Superior temporal gyrus (tissue), 1 donor: ENCODE measurements at regions not wholly inside any gene's neighbourhood (a gene's known extent, or its start where the extent isn't known, plus 50 kb on each side); places are given as distances from the start of the nearest gene placed in this dataset.

Experiments used
- DNase-seq: peaks from one replicate; pipeline ENCODE4 v3.0.0-alpha.2; 2016; ENCODE audit errors: extremely low spot score

- DNase-seq, result peak; percentile 50
Measured at GRCh38 chr4:54929459-54929858, 195.9 kb downstream of the KDR start.

GRCh38 chr4:54924891-54925290, 200.5 kb downstream of the KDR start:
- DNase-seq, result no peak

GRCh38 chr4:54915276-54915675, 210.1 kb downstream of the KDR start:
- no peak for DNase-seq

GRCh38 chr4:54914781-54915180, 210.6 kb downstream of the KDR start:
- DNase-seq, result no peak

- DNase-seq, result no peak
Measured at GRCh38 chr4:54913751-54914526, 211.5 kb downstream of the KDR start.

- no peak for DNase-seq
Measured at GRCh38 chr4:54912155-54912554, 213.2 kb downstream of the KDR start.

GRCh38 chr4:54909961-54910360, 215.4 kb downstream of the KDR start:
- no peak for DNase-seq

- DNase-seq, result no peak
Measured at GRCh38 chr4:54908763-54909162, 216.6 kb downstream of the KDR start.

GRCh38 chr4:54904953-54905352, 220.4 kb downstream of the KDR start:
- no peak for DNase-seq

- no peak for DNase-seq
Measured at GRCh38 chr4:54902976-54903375, 222.4 kb downstream of the KDR start.

- DNase-seq, result no peak
Measured at GRCh38 chr4:54902271-54902670, 223.1 kb downstream of the KDR start.

- no peak for DNase-seq
Measured at GRCh38 chr4:54901202-54901601, 224.2 kb downstream of the KDR start.

- DNase-seq, result no peak
Measured at GRCh38 chr4:54898656-54899340, 226.6 kb downstream of the KDR start.

GRCh38 chr4:54898056-54898562, 227.3 kb downstream of the KDR start:
- DNase-seq, result no peak

GRCh38 chr4:54897590-54897989, 227.8 kb downstream of the KDR start:
- no peak for DNase-seq

GRCh38 chr4:54882616-54883015, 224.9 kb downstream of the KIT start:
- no peak for DNase-seq

GRCh38 chr4:54879576-54879975, 221.8 kb downstream of the KIT start:
- no peak for DNase-seq

GRCh38 chr4:54877006-54877405, 219.2 kb downstream of the KIT start:
- DNase-seq, result no peak

- DNase-seq, result no peak
Measured at GRCh38 chr4:54872261-54872660, 214.5 kb downstream of the KIT start.

- DNase-seq, result no peak
Measured at GRCh38 chr4:54863571-54864255, 206.0 kb downstream of the KIT start.

- no peak for DNase-seq
Measured at GRCh38 chr4:54861201-54861600, 203.4 kb downstream of the KIT start.

GRCh38 chr4:54855191-54855854, 197.6 kb downstream of the KIT start:
- DNase-seq, result no peak
